Stimulated activated CD8-positive, alpha-beta memory T cell treated with anti-CD3 and anti-CD28 coated beads, Interleukin-2, amount 100 ng/mL, for 1 hour (primary cell): ENCODE measurements at regions not wholly inside any gene's neighbourhood (a gene's known extent, or its start where the extent isn't known, plus 50 kb on each side); places are given as distances from the start of the nearest gene placed in this dataset.
"Not testable (repeated sequence)": the region's sequence is repeated elsewhere in the genome, so short reads cannot be mapped to it uniquely, and the experiment has no call there.

ENCODE experiments used
- DNase-seq, 2 donors: peaks; one replicate each; pipeline ENCODE4 v3.0.0-alpha.2; 2020; ENCODE audit warnings: low read depth in 2 of 2

DNA sequence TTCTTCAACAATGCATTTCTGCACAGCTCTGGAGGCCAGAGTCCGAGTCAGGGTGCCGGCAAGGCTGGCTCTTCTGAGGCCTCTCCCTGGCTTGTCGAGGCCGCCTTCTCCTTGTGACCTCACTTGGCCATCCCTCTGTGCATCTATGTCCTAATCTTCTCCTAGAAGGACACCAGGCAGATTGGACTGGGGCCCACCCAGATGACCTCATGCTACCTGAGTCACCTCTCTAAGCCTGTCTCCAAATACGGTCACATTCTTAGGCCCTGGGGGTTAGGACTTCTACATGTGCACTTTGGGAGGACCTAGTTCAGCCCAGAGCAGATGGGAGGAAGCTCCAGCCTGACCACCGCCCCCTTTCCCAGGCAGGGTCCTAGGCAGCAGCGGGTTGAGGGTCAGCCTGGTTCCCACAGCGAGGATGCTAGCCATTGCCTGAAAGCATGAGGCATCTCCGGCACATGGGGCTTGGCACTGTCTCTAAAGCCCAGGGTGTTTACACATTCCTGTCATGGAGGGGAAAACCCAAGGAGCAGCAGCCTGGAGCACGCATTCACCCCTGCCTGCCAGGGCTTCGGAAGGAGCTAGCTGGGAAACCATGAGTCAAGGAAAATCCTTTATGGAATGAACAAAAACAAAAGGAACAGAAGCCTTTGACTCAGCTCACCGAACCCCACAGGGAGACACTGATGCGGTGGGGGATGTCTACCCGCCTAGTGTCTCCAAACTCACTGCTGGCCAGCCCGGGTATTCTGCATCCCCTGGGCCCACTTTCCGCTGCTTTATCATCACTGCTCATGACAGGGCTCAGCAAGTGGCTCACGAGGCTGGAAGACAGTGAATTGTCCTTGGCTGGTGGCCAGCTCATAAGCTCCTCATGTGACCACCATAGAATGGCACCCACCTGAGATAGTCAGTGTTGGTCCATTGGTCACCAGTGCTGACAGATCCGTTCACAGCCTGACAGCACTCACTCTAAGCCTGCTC is 140.2 kb upstream of the ZNF469 start:
- DNase-seq = not testable (repeated sequence)

DNA sequence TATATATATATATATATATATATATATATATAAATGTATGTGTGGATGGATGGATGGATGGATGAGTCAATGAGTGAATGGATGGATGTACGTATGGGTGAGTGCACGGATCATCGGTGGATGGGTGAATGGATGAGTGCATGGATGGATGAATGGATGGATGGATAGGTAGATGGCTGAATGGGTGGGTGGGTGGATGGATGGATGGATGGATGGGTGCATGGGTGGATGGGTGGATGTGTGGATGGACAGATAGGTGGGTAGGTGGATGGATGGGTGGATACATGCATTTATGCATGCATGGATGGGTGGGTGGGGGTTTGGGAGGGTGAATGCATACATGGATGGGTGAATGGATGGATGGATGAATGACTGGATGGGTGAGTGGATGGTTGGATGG is 138.8 kb upstream of the ZNF469 start:
- DNase-seq = not testable (repeated sequence)

DNA sequence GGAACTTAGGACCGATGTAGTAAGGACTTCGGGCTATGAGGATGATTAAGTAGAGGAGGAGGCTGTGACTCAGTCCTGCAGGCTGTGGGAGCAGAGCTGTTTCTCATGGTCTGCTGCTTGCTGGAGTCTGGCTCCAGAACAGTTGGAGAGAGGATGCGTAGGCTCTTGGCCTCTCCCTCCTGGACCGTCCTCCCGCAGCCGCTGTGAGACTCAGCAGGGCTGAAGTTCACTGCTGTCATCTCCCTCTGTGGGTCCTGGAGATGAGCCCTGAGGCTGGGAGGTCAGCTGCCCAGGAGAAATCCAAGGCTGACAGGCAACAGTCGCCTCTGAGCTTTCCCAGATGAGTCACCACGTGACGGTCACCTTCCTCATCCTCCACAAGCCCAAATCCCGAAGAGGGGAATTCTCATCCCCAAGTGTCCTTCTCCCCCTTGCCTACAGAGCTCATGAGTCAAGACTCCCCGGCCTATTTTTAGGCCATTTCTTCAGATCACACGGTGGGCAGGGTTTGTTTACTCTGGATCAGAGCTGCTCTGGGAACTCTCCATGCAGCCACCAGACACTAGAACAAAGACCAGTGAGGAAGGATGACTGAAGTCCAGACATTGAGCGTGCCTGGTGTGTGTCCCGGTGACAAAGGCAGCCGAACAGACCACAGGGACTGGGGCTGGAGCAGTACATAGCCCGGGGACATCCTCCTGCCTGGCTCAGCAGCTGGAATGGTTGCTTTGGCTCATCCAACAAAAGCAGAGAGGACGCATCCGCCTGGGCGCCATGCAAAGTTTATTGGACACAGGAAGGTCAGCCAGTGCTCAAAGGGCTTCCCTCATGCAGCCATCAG is 137.3 kb upstream of the ZNF469 start:
- DNase-seq = not testable (repeated sequence)

DNA sequence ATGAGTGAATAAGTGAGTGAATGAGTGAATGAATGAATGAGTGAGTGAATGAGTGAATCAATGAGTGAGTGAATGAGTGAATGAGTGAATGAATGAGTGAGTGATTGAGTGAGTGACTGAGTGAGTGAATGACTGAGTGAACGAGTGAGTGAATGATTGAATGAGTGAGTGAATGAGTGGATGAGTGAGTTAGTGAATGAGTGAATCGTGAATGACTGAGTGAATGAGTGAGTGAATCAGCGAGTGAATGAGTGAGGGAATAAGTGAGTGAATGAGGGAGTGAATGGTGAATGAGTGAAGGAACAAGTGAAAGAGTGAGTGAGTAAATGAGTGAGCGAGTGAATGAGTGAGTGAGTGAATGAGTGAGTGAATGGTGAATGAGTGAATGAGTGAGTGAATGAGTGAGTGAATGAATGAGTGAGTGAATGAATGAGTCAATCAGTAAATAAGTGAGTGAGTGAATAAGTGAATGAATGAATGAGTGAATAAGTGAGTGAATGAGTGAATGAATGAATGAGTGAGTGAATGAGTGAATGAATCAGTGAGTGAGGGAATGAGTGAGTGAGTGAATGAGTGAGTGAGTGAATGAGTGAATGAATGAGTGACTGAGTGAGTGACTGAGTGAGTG is 135.7 kb upstream of the ZNF469 start:
- DNase-seq = not testable (repeated sequence)

DNA sequence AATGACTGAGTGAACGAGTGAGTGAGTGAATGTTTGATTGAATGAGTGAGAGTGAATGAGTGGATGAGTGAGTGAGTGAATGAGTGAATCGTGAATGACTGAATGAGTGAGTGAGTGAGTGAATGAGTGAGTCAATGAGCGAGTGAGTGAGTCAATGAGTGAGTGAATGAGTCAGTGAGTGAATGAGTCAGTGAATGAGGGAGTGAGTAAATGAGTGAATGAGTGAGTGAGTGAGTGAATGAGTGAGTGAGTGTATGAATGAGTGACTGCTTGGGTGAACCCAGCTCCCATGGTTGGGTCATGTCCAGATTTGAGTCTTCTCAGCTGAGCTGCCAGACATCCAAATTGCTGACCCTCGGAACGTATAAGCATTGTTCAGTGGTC is 135.2 kb upstream of the ZNF469 start:
- DNase-seq = not testable (repeated sequence)

DNA sequence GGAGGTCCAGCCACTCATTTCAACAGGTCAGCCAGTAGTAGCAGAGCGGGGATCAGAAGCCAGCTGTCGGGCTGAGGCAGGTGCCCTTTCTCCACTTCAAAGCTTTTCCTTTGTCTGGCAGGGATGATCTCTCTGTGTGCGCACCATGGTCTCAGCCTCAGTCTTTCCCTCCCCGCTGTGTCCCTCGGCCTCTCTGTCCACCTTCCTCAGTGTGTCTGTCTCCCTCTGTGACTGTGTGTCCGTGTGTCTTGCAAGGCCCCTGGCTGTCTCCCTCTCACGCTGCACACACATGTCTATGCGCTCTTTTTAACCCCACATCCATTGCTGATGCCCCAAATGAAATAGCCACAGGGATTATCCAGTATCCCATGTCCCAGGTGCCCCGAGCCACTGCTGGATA is 134.0 kb upstream of the ZNF469 start:
- DNase-seq = not testable (repeated sequence)

DNA sequence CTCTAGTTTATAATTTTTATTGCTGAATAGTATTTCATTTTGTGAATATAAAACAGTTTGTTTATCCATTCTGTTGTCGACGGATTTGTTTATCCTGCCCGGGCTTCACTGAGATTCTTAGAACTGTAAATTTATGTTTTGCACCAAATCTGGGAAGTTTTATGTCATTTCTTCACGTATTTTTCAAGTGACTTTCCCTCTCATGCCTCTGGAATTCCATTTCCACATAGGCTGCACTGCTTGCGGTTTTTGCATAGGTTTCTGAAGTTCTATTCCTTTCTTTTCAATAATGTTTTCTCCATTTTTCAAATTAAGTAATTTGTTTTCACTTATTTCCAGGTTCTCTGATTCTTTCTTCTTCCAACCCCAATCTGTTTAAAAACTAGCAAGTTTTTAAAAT is 132.4 kb upstream of the ZNF469 start:
- not testable (repeated sequence) for DNase-seq

DNA sequence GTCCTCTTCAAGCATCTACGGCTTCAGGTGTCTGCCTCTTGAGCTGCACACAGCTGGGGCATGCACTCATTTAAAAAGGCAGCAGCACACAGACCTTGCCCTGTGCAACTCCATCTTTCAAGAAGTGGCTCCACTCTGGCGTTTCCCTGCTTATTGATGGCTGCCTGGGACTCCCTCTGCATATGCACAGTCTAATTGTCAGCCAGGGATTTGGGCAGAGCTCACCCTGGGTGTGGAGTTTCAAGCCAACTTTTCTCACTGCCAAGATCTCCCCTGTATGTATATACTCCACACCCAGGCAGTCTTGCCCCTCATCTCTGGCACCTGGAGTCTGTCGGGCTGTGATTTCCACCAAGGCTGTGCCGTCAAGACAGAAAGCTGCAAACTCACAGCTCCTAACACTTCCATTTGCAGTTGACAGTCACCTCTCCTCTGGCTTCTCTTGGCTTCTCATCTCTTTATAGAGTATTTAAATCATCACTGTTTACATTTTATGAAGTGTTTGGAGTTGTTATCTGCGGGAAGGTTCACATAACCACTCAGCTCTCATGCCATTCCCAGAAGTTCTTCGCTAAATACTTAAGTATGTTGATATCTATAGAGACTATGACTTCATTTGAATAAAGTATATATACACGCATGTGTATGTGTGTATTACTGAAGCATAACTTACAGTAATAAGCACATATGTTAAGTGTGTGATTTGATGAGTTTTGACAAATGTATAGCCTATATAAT is 130.5 kb upstream of the ZNF469 start:
- not testable (repeated sequence) for DNase-seq

DNA sequence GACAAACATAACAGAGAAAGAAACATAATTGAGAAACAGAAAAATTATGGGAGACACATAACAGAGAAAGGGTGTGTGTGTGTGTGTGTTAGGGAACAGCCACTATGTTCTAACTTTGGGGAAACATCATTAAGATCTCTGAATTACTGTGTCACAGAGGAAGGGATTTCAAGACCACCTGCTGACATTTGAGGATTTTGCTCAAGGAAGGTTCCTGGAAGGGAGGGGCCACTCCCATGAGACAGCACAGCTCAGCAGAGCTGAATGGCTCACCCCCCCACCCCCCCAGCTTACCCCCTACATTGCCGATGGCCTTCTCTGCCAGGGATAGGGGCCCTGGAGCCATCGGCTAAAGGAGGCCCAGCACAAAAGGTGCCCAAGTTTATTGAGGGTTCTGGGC is 124.6 kb upstream of the ZNF469 start:
- DNase-seq = not testable (repeated sequence)

DNA sequence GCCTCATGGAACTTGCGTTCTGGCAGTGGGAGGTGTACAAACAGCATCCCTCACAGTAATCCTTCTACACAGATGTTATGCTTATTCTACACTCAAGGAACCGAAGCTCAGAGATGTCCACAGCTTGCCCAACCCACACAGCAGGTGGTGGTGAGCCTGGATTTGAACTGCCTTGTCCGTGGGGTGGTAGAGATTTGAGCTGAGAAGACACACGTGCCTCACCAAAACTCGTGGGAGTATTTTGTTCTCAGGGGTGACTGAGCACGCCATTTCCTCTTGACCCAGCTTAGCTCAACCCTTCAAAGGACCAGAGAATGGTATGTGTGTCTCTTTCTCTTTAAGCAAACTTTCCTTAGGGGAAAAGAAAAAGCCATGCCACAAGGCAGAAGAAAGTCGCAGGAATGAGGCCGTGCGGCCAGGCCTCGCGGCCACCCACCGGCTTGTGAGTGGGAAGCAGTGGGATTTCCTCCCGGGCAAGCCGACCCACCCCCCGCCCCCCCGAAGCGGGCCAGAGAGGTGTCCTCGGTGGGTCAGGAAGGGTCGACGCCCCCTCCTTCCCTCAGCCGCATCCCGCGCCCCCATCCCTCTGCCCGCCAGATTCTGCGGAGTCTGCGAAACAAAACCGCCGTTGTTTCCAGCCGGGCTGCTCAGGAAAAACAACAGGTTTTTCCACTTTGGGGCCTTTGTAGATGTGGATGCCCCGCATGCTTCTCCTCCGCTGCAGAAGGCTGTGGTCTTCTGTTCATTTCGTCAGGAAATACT is 123.8 kb upstream of the ZNF469 start:
- DNase-seq = not testable (repeated sequence)

DNA sequence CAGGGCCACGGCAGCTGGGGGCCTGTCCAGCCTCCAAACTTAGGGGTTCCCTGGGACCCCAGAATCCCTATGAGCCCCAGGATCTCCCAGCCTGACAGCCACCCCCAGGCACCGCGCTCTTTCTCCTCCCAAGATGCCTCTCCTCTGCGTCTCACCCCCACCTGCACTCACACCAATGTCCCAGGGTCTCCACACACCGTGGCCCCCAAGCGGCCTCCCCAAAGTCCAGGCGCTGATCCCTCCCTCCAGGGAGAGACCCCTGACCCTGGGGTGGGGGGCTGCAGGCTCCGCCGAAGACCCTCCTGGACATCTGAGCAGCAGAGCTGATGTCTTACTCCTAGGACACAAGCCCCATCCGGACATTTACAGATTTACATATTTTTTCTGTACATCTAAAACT is 123.2 kb upstream of the ZNF469 start:
- not testable (repeated sequence) for DNase-seq

DNA sequence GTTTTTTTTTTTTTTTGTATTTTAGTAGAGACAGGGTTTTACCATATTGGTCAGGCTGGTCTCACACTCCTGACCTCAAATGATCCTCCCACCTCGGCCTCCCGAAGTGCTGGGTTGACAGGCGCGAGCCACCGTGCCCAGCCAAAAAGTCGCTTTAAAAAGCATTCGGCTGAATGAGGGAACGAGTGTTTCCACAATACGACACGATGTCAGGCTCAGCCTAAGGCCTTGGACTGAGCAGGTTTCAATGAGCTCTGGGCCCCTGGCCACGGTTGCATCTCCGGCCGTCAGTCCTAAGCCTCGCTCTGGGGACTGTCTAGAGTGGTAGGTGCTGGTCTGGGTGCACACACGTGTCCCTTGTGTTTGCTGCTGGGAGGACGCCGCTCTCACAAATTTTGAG is 122.6 kb upstream of the ZNF469 start:
- DNase-seq = not testable (repeated sequence)

DNA sequence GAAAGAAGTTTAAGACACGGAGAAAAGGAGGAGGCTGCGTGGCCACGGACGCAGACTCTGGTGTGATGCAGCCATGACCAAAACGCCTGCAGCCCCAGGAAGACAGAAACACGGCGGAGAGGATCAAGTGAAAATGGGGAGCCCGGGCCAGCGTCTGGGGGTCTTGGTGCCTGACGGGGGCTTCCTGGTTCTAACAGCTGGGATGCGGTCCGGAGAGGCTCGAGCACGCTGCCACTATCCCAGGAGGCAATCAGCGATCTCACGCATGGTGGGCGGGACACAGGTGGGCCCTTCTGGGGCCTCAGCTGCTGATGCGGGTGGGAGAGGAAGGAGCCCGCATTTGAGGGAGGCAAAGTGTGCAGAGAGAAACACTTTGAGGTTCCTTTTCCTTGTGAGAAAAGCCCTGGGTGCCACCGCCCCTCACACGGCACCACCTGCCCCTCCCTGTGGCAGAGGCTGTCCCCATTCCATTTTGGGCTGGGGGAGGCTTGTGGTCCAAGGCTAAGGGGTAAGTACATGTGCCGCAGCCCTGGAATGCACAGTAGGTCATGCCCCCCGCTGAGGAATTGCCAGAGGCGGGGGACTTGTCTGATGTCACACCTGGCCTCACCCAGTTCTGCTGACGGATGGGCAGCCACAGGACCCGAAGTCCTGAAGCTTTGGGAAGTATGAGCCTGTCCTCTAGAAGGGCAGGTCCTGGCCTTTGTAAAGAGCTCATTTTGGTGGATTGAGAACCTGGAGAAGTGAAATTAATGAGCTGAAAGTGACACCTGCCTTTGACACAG is 121.7 kb upstream of the ZNF469 start:
- not testable (repeated sequence) for DNase-seq

DNA sequence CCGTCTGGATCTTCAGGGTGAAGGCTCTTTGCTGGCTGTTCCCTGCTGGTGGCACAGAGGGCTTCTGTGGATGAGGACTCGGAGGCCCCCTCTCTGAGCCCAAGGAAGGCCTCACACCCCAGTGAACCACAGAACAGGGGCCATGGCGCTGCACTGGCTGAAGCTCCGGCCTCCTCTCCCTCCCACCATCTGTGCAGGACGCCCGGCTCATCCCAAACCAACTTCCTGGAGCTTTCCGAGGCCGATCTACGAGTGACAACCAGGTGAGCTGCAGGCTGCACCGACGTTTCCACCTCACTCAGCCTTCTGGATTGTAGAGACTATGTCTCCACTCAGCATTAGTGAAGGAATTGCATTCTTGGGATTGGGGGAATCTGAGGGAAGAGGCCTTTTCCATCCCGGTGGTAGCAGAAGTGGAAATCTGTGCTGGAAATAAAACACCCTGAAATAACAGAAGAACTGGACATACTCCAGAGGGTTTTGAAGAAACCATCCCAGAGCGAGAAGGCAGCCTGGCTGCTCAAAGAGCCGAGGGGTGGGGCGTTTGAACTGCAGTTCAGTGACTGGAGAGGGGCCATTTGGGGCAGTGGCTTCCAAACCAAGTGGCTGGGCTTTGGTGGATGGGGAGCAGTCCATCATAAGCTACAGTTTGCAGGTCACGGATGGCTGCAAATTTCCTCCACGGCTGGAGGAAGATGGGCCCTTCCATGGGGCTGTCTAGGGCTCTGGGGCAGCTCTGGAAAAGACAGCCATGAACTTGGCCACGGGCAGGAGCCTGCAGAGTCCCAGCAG is 120.7 kb upstream of the ZNF469 start:
- DNase-seq = not testable (repeated sequence)

DNA sequence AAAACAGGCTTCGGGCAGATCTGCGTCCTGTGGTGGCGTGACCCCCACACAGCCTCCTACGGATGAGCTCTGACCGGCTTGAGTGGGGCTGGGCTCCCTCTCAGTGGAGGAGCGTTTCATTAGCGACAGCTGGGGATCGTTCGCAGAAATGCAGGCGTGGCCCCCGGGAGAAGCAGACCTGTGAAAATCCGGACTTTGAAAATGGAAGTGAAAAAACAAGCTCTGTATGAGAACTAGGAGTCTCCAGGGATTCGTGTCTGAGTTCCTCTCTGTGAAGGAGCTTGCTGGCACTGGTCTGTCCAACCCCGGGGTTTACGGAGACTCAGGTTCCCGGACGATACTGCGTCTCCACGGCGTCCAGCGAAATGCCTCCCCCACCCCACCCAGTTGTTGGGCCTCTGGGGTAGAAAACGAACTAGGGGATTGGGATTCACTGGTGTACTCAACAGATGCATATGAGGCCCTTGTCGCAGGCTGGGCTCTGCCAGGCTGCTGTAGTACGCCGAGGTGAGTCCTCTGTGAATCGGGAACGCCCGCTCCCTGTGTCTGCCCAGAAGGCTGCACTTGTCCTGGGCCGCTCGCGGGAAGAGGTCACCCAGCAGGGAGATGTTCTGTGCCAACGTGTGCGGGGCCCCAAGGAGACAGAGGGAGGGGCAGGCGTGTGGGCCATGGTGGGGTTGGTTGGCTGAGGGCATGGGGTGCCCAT is 119.7 kb upstream of the ZNF469 start:
- not testable (repeated sequence) for DNase-seq

DNA sequence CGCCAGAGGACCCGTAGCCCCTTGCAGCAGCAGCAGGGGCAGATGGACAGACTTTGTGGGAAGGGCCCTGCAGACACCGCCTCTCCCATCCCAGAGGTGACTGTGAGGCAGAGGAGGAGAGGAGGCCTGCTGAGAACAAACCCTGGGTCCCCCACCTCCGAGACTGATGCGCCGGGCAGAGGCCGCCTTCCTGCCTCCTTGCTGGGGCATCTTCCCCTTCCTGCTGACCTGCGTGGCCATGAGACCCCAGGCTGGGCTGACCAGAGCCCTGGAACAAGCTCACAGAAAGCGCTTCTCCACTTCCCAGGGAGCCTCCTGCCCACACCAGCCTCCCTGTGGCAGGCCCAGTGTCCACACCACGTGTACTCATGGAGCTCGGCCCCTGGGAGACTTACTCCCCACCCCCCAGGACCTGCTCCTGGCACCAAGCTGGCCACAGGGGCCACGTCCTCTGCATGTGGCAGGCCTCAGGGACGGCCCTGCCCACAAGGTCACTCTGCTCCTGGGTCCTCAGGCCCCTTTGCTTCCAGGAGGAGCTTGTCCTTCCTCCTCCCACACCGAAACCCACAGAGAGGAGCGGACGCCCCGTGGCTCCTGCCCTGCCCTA is 119.0 kb upstream of the ZNF469 start:
- not testable (repeated sequence) for DNase-seq

DNA sequence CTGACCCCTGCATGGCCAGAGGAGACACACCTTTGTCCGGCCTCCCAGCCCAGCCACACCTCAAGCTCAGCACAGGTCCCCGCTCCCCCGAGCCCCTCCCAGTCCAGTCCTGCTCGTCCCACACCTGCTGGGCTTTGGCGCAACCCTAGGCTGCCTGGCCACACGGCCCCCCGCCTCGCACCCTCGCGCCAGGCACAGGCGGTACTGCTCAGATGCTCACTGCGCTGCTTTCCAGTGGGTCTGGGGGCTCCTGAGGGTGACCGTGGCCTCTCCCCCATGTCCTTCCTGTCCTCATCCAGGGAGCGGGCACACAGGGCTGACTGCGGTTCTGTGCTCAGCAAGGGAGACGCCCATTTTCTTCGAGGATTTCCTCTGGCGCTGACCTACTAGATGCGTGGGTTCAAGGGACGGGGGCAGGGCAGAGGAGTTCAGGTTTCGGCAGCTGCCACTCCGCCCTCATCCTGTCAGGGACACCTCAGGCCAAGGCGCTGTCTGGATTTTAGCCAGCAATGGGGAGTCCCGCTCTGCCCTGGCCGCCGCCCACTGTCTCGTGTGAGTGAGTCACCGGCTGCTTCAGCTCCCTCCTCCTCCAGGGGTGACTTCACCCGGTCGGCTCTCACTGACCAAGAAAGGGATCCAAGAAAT is 118.0 kb upstream of the ZNF469 start:
- DNase-seq = peak in 1 of 2 donors; percentile 13
